22Rv1 (cell line): ENCODE measurements at regions not wholly inside any gene's neighbourhood (a gene's known extent, or its start where the extent isn't known, plus 50 kb on each side); places are given as distances from the start of the nearest gene placed in this dataset.
"Not testable (repeated sequence)": the region's sequence is repeated elsewhere in the genome, so short reads cannot be mapped to it uniquely, and the experiment has no call there.

Experiments used
- H3K27ac ChIP-seq: fragments of 450-650 bp; 2 replicates; pipeline ENCODE4 v1.5.1; 2017
- CTCF ChIP-seq: fragments of 450-650 bp; IDR thresholded peaks from 2 replicates; pipeline ENCODE4 v1.5.1; 2017; ENCODE audit warnings: mild to moderate bottlenecking
- ZFX ChIP-seq: fragments of 450-650 bp; IDR thresholded peaks from 2 replicates; pipeline ENCODE4 v1.6.1; 2017; ENCODE audit warnings: antibody characterized with exemption, borderline replicate concordance

- no peak for TF ChIP-seq ZFX
- no peak for TF ChIP-seq CTCF
- H3K27ac ChIP-seq = no peak overlapping the region
Measured at GRCh38 chr6:33895296-33895695, 91.5 kb upstream of the MLN start.

- TF ChIP-seq CTCF = no peak
- no peak for TF ChIP-seq ZFX
- H3K27ac ChIP-seq = no peak overlapping the region
Measured at GRCh38 chr6:33894438-33894837, 90.6 kb upstream of the MLN start.

GRCh38 chr6:33892581-33893346 lies 89.0 kb upstream of the MLN start:
- TF ChIP-seq CTCF = no peak
- no peak for TF ChIP-seq ZFX
- H3K27ac ChIP-seq = no peak overlapping the region

GRCh38 chr6:33888664-33889200 lies 84.9 kb upstream of the MLN start:
- H3K27ac ChIP-seq = no peak overlapping the region
- TF ChIP-seq ZFX (no peak), CTCF (no peak)

GRCh38 chr6:33888183-33888582 lies 84.4 kb upstream of the MLN start:
- H3K27ac ChIP-seq = no peak overlapping the region
- no peak for TF ChIP-seq CTCF
- TF ChIP-seq ZFX = no peak

GRCh38 chr6:33886673-33887144 lies 82.9 kb upstream of the MLN start:
- H3K27ac ChIP-seq = no peak overlapping the region
- TF ChIP-seq CTCF (no peak), ZFX (no peak)

- TF ChIP-seq ZFX (no peak), CTCF (no peak)
- H3K27ac ChIP-seq = no peak overlapping the region
Measured at GRCh38 chr6:33885132-33886057, 81.6 kb upstream of the MLN start.

GRCh38 chr6:33883621-33884020 lies 79.8 kb upstream of the MLN start:
- not testable (repeated sequence) for H3K27ac ChIP-seq
